OCI-LY7 (cell line): ENCODE measurements at regions not wholly inside any gene's neighbourhood (a gene's known extent, or its start where the extent isn't known, plus 50 kb on each side); places are given as distances from the start of the nearest gene placed in this dataset.

Source experiments
- BruUV-seq: library from RNA; stranded (reverse); fragments of 400-500 nt; replicated peaks from 2 replicates; lab custom pipeline; 2021; lab: Mats Ljungman, UMichigan
- CTCF ChIA-PET: fragments of 300-600 bp; sonication (Branson Sonifier 250); formaldehyde crosslinking; loops from one replicate; lab custom pipeline; 2022; ENCODE audit warnings: antibody characterized with exemption; ENCODE audit not compliant: unreplicated experiment; lab: Charles Lee
- POLR2A ChIA-PET: fragments of 300-600 bp; sonication (Branson Sonifier 250); formaldehyde crosslinking; loops from one replicate; lab custom pipeline; 2022; ENCODE audit warnings: antibody characterized with exemption; lab: Charles Lee
- DNase-seq: peaks from one replicate; pipeline ENCODE4 v3.0.0-alpha.2; 2015; ENCODE audit warnings: low spot score
- H2AFZ ChIP-seq: fragments of 200-600 bp; sonication (generic), shearing (Covaris generic); 2 replicates; pipeline ENCODE4 v1.6.1; 2014; ENCODE audit warnings: mild to moderate bottlenecking, antibody characterized with exemption, low read length, moderate library complexity
- H3K27ac ChIP-seq: fragments of 200-600 bp; sonication (generic); 2 replicates; pipeline ENCODE4 v1.5.1; 2014; ENCODE audit warnings: mixed run types, low read depth, mild to moderate bottlenecking, moderate library complexity, low read length, inconsistent platforms; ENCODE audit not compliant: poor library complexity, severe bottlenecking
- H3K36me3 ChIP-seq: fragments of 200-600 bp; sonication (generic); 2 replicates; pipeline ENCODE4 v1.6.1; 2014; ENCODE audit warnings: mild to moderate bottlenecking, antibody characterized with exemption, low read length, moderate library complexity, mixed read lengths; ENCODE audit not compliant: insufficient read depth
- H3K4me1 ChIP-seq: fragments of 200-600 bp; sonication (generic); 2 replicates; pipeline ENCODE4 v1.5.1; 2014; ENCODE audit warnings: mild to moderate bottlenecking, low read length; ENCODE audit not compliant: insufficient read depth, poor library complexity, severe bottlenecking
- H3K4me2 ChIP-seq: fragments of 200-600 bp; sonication (generic); 2 replicates; pipeline ENCODE4 v1.6.1; 2014; ENCODE audit warnings: mild to moderate bottlenecking, low read length
- H3K4me3 ChIP-seq: fragments of 200-600 bp; sonication (generic); 2 replicates; pipeline ENCODE4 v1.5.1; 2014; ENCODE audit warnings: mild to moderate bottlenecking, low read depth, low read length; ENCODE audit not compliant: poor library complexity, severe bottlenecking
- H3K79me2 ChIP-seq: fragments of 200-600 bp; sonication (generic); 2 replicates; pipeline ENCODE4 v1.6.1; 2016; ENCODE audit warnings: low read depth, mild to moderate bottlenecking, low read length, moderate library complexity, mixed read lengths; ENCODE audit not compliant: insufficient read depth
- H3K9me2 ChIP-seq: fragments of 200-600 bp; sonication (generic); 2 replicates; pipeline ENCODE4 v1.6.1; 2016; ENCODE audit warnings: mild to moderate bottlenecking, low read length, mixed read lengths; ENCODE audit not compliant: insufficient read depth
- H3K9me3 ChIP-seq: fragments of 200-600 bp; sonication (generic); 2 replicates; pipeline ENCODE4 v1.6.1; 2014; ENCODE audit warnings: mild to moderate bottlenecking, mixed run types, low read length, mixed read lengths
- H4K20me1 ChIP-seq: fragments of 200-600 bp; sonication (generic); 2 replicates; pipeline ENCODE4 v1.6.1; 2014; ENCODE audit warnings: mild to moderate bottlenecking, antibody characterized with exemption, low read length, moderate library complexity, mixed read lengths; ENCODE audit not compliant: insufficient read depth
- CTCF ChIP-seq: fragments of 200-600 bp; sonication (generic); conservative IDR thresholded peaks from 2 replicates; pipeline ENCODE4 v1.5.1; 2014; ENCODE audit warnings: mild to moderate bottlenecking, antibody characterized with exemption, low read length, moderate library complexity, mixed read lengths
- EZH2phosphoT487 ChIP-seq: fragments of 200-600 bp; sonication (generic); IDR thresholded peaks from 2 replicates; pipeline ENCODE4 v1.6.1; 2018; ENCODE audit warnings: low read depth, borderline replicate concordance, mild to moderate bottlenecking, mixed run types, antibody characterized with exemption, low read length, moderate library complexity, mixed read lengths
- intact Hi-C: fragments of 100-400 bp; cut with micrococcal nuclease; formaldehyde crosslinking; loops from one replicate; pipeline ENCODE4 v1.10.0; 2022; ENCODE audit not compliant: unreplicated experiment

GRCh38 chr20:23255716-23256385 lies 94.7 kb upstream of the NXT1 start:
- DNase-seq = no peak
- Histone ChIP-seq H3K79me2 (no peaks in the 10 kb centered on the region), H3K36me3 (no peaks in the 10 kb centered on the region), H4K20me1 (no peaks in the 10 kb centered on the region), H3K27ac (no peak overlapping the region), H3K4me1 (no peaks in the 10 kb centered on the region), H3K4me2 (no peak overlapping the region), H3K9me3 (no peaks in the 10 kb centered on the region), H2AFZ (no peak overlapping the region), H3K9me2 (no peaks in the 10 kb centered on the region), H3K4me3 (no peak overlapping the region)
- BruUV-seq = no TSS peak
- intact Hi-C loops = no loop called here
- no peak for TF ChIP-seq CTCF
- TF ChIP-seq EZH2phosphoT487 = no peak
- ChIA-PET POLR2A (no interaction called here), CTCF (no interaction called here)

DNA sequence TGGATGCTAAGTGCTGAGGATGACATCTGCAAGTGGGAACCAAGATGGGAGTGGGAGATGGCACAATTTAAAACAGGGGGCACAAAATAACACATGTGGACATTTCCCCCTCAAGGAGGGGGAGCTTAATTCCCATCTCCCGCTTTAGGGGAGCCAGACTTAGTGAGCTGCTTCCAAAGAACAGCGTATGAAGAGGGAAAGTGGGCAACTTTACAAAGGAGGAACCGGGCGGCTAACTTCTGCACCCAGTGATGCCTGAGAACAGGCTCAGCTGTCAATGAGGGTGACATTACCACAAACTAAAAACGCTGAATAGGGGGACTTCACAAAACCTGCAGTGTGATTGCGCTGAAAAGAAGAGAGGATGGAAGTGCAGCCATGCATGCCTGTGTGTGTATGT lies 95.5 kb upstream of the NXT1 start:
- Histone ChIP-seq H3K4me2 (no peak overlapping the region), H3K9me3 (no peaks in the 10 kb centered on the region), H3K79me2 (no peaks in the 10 kb centered on the region), H3K36me3 (no peaks in the 10 kb centered on the region), H3K9me2 (no peaks in the 10 kb centered on the region), H4K20me1 (no peaks in the 10 kb centered on the region), H3K4me1 (no peaks in the 10 kb centered on the region), H3K4me3 (no peak overlapping the region), H2AFZ (no peak overlapping the region), H3K27ac (no peak overlapping the region)
- BruUV-seq = no TSS peak
- intact Hi-C loops = no loop called here
- CTCF ChIA-PET = no interaction called here
- POLR2A ChIA-PET = no interaction called here
- no peak for TF ChIP-seq EZH2phosphoT487
- no peak for TF ChIP-seq CTCF
- DNase-seq = no peak

DNA sequence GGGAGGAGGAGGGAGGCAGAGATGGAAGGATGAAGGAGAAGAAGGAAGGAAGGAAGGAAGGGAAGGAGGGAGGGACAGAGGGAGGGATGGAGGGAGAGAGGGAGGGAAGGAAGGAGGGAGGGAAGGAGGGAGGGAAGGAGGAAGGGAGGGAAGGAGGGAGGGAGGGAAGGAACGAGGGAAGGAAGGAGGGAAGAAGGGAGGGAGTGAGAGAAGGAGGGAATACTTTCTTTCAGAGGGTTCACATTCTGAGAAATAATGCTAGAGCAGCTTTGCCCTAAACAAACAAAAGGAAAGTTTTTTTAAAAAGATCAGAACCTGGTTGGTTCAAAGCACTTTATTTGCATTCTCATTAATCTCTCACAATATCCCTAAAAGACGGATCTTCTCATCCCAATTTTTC lies 96.1 kb upstream of the NXT1 start:
- intact Hi-C loops = no loop called here
- no peaks in the 10 kb centered on the region for H3K9me3 ChIP-seq
- H3K36me3 ChIP-seq = no peaks in the 10 kb centered on the region
- no peaks in the 10 kb centered on the region for H3K4me1 ChIP-seq
- H3K27ac ChIP-seq = no peak overlapping the region
- TF ChIP-seq CTCF (no peak), EZH2phosphoT487 (no peak)
- ChIA-PET POLR2A (no interaction called here), CTCF (no interaction called here)
- H4K20me1 ChIP-seq = no peaks in the 10 kb centered on the region
- H3K9me2 ChIP-seq = no peaks in the 10 kb centered on the region
- no peaks in the 10 kb centered on the region for H3K79me2 ChIP-seq
- DNase-seq = no peak
- no peak overlapping the region for H2AFZ ChIP-seq
- no peak overlapping the region for H3K4me2 ChIP-seq
- BruUV-seq = no TSS peak
- H3K4me3 ChIP-seq = no peak overlapping the region
